Mammary epithelial cell (primary cell): ENCODE measurements at regions not wholly inside any gene's neighbourhood (a gene's known extent, or its start where the extent isn't known, plus 50 kb on each side); places are given as distances from the start of the nearest gene placed in this dataset.

Experiments
- CTCF ChIP-seq, 2 donors: IDR thresholded peaks in 1 of 2; conservative IDR thresholded peaks in 1 of 2; 2 replicates each; pipeline ENCODE4 v1.5.1; 2011 to 2012; ENCODE audit warnings: inconsistent platforms in 2 of 2, low read length in 2 of 2, mild to moderate bottlenecking in 2 of 2, control low read depth in 1 of 2, low read depth in 1 of 2; ENCODE audit not compliant: insufficient read depth in 1 of 2; ENCODE audit errors: extremely low read depth in 1 of 2
- EZH2 ChIP-seq: IDR thresholded peaks from 2 replicates; pipeline ENCODE4 v1.6.1; 2012; ENCODE audit warnings: low read length, inconsistent platforms, borderline replicate concordance

- TF ChIP-seq CTCF (conservative IDR thresholded peaks at IDR 0.05 in 1 of 2, IDR thresholded peaks at IDR 0.05 in 1 of 2; ENCODE audit: extremely low read depth in 1 of 2, insufficient read depth in 1 of 2, low read depth in 1 of 2, low read length in 2 of 2) (no peak), EZH2 (no peak)
These were observed 63.2 kb upstream of the DLX6 start for GRCh38 chr7:96942112-96942511.
